ENCODE measurements at regions not wholly inside any gene's neighbourhood (a gene's known extent, or its start where the extent isn't known, plus 50 kb on each side); places are given as distances from the start of the nearest gene placed in this dataset.

GRCh38 chr10:132115732-132116131 is 50.0 kb downstream of the JAKMIP3 start:
- TF ChIP-seq EZH2 (IDR thresholded peaks at IDR 0.05; ENCODE audit: borderline replicate concordance, insufficient read depth, low read depth, low read length, poor library complexity, severe bottlenecking) = no peak
- TF ChIP-seq CTCF (IDR thresholded peaks at IDR 0.05) = no peak

Data from B cell (primary cell).